Thyroid gland (tissue), 4 donors: ENCODE measurements at regions not wholly inside any gene's neighbourhood (a gene's known extent, or its start where the extent isn't known, plus 50 kb on each side); places are given as distances from the start of the nearest gene placed in this dataset.

Source experiments
- POLR2A ChIP-seq, 2 donors: fragments of 450-650 bp; IDR thresholded peaks; one replicate each; pipeline ENCODE4 v1.6.1; 2017; ENCODE audit warnings: antibody characterized with exemption in 2 of 2, mild to moderate bottlenecking in 2 of 2, moderate library complexity in 1 of 2
- TF ChIP-seq, protein P1 (sequence below), 6 experiments: fragments of 200-600 bp in 3 of 6; fragments of 450-650 bp in 3 of 6; sonication (generic) in 3 of 6; IDR thresholded peaks; one replicate each; pipeline ENCODE4 v1.5.1; 2016 to 2019; ENCODE audit warnings: antibody characterized with exemption in 6 of 6, mild to moderate bottlenecking in 2 of 6, inconsistent platforms in 1 of 6, moderate library complexity in 1 of 6

DNA sequence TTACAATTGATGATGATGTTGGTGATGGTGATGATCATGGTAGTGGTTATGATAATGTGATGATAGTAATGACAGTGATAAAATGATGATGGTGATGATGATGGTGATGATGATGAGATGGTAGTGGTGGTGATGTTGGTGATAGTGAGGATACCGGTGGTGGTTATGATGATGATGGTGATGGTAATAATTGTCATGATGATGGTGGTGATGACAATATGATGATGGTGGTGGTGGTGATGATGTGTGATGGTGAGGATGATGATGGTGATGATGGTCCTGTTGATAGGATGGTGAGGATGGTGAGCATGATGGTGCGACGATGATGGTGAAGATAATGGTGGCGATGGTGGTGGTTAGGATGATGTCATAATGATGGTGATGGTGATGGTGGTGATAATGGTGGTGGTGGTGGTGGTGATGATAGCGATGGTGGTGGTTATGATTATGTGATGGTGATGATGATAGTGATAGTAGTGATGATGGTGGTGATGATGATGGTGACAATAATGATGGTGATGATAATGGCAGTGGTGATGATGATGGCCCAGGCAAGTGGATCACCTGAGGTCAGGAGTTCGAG lies 1129.9 kb downstream of the BRD1 start:
- TF ChIP-seq, protein P1, sequence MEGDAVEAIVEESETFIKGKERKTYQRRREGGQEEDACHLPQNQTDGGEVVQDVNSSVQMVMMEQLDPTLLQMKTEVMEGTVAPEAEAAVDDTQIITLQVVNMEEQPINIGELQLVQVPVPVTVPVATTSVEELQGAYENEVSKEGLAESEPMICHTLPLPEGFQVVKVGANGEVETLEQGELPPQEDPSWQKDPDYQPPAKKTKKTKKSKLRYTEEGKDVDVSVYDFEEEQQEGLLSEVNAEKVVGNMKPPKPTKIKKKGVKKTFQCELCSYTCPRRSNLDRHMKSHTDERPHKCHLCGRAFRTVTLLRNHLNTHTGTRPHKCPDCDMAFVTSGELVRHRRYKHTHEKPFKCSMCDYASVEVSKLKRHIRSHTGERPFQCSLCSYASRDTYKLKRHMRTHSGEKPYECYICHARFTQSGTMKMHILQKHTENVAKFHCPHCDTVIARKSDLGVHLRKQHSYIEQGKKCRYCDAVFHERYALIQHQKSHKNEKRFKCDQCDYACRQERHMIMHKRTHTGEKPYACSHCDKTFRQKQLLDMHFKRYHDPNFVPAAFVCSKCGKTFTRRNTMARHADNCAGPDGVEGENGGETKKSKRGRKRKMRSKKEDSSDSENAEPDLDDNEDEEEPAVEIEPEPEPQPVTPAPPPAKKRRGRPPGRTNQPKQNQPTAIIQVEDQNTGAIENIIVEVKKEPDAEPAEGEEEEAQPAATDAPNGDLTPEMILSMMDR (IDR thresholded peaks at IDR 0.05): no peak
- no peak for TF ChIP-seq POLR2A (IDR thresholded peaks at IDR 0.05)
